OCI-LY1 (cell line): ENCODE measurements at regions not wholly inside any gene's neighbourhood (a gene's known extent, or its start where the extent isn't known, plus 50 kb on each side); places are given as distances from the start of the nearest gene placed in this dataset.

Source experiments
- H2AFZ ChIP-seq: fragments of 200-600 bp; sonication (generic), shearing (Covaris generic); 2 replicates; pipeline ENCODE4 v1.6.0; 2014; ENCODE audit warnings: antibody characterized with exemption, mild to moderate bottlenecking, low read length
- H3F3A ChIP-seq: fragments of 200-600 bp; sonication (generic), shearing (Covaris generic); 2 replicates; pipeline ENCODE4 v1.6.0; 2014; ENCODE audit warnings: mild to moderate bottlenecking, antibody characterized with exemption, low read length, moderate library complexity; ENCODE audit not compliant: insufficient read depth
- H3K27ac ChIP-seq: fragments of 200-600 bp; sonication (generic); 2 replicates; pipeline ENCODE4 v1.5.1; 2014; ENCODE audit warnings: low read length, mixed run types, mild to moderate bottlenecking, low read depth; ENCODE audit not compliant: poor library complexity, severe bottlenecking
- H3K27me3 ChIP-seq: fragments of 200-600 bp; sonication (generic); 2 replicates; pipeline ENCODE4 v1.6.0; 2014; ENCODE audit warnings: antibody characterized with exemption, mild to moderate bottlenecking, low read length, moderate library complexity; ENCODE audit not compliant: insufficient read depth
- H3K36me3 ChIP-seq: fragments of 200-600 bp; sonication (generic); 2 replicates; pipeline ENCODE4 v1.6.1; 2014; ENCODE audit warnings: mild to moderate bottlenecking, antibody characterized with exemption, low read length, moderate library complexity, mixed read lengths; ENCODE audit not compliant: insufficient read depth
- H3K4me1 ChIP-seq: fragments of 200-600 bp; sonication (generic); 2 replicates; pipeline ENCODE4 v1.5.1; 2014; ENCODE audit warnings: mild to moderate bottlenecking, low read length, moderate library complexity; ENCODE audit not compliant: insufficient read depth, severe bottlenecking
- H3K4me2 ChIP-seq: fragments of 200-600 bp; sonication (generic), shearing (Covaris generic); 2 replicates; pipeline ENCODE4 v1.6.1; 2014; ENCODE audit warnings: low read length
- H3K4me3 ChIP-seq: fragments of 200-600 bp; sonication (generic); 2 replicates; pipeline ENCODE4 v1.5.1; 2014; ENCODE audit warnings: low read length, low read depth, mild to moderate bottlenecking, mixed read lengths; ENCODE audit not compliant: poor library complexity, severe bottlenecking
- H3K79me2 ChIP-seq: fragments of 200-600 bp; shearing (Covaris generic); 2 replicates; pipeline ENCODE4 v1.6.1; 2016; ENCODE audit warnings: mixed run types, low read length, mixed read lengths; ENCODE audit not compliant: insufficient read depth
- H3K9ac ChIP-seq: fragments of 200-600 bp; sonication (generic), shearing (Covaris generic); 2 replicates; pipeline ENCODE4 v1.6.1; 2014; ENCODE audit warnings: mild to moderate bottlenecking, low read length, mixed read lengths
- H3K9me2 ChIP-seq: fragments of 200-600 bp; sonication (generic), shearing (Covaris generic); 2 replicates; pipeline ENCODE4 v1.6.1; 2014; ENCODE audit warnings: low read depth, mild to moderate bottlenecking, low read length, mixed read lengths
- H3K9me3 ChIP-seq: fragments of 200-600 bp; shearing (Covaris generic); 2 replicates; pipeline ENCODE4 v1.6.1; 2014; ENCODE audit warnings: low read length, mixed read lengths
- H4K20me1 ChIP-seq: fragments of 200-600 bp; sonication (generic), shearing (Covaris generic); 2 replicates; pipeline ENCODE4 v1.6.0; 2016; ENCODE audit warnings: mild to moderate bottlenecking, low read length; ENCODE audit not compliant: insufficient read depth
- EZH2 ChIP-seq: fragments of 200-600 bp; sonication (generic), shearing (Covaris generic); IDR thresholded peaks from 2 replicates; pipeline ENCODE4 v1.8.0; 2017; ENCODE audit warnings: borderline replicate concordance, mixed run types, mild to moderate bottlenecking, antibody characterized with exemption, low read length, moderate library complexity, mixed read lengths
- TF ChIP-seq, protein P1 (sequence below): fragments of 200-600 bp; sonication (generic), shearing (Covaris generic); IDR thresholded peaks from 2 replicates; pipeline ENCODE4 v1.5.1; 2017; ENCODE audit warnings: mild to moderate bottlenecking, antibody characterized with exemption, low read length, moderate library complexity, mixed read lengths

DNA sequence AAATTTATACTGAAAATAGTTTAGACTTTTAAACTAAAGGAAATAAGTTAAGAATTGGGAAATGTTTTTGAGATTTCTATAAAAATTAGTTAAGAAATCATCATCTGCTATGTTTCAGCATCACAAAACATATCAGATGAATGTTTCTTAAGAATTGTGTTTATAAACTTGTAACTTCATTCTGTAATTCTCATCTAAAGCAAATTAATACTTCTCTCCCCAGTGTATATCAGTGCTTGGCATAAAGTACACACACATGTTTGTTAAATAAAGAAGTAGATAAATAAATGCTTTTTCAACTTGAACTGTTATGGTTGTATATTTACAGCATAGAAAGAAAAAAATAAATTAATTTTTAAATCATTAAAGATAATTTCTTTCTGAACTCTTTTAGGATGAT lies 245.9 kb upstream of the SLITRK3 start:
- Histone ChIP-seq H3K27ac (no peak overlapping the region), H4K20me1 (no peaks in the 10 kb centered on the region), H3K36me3 (no peaks in the 10 kb centered on the region), H3K9ac (no peak overlapping the region), H3F3A (no peaks in the 10 kb centered on the region), H3K4me2 (no peak overlapping the region), H3K27me3 (no peaks in the 10 kb centered on the region), H3K9me3 (no peaks in the 10 kb centered on the region), H2AFZ (no peak overlapping the region), H3K4me3 (no peak overlapping the region), H3K9me2 (peaks cover 5% of the 10 kb centered on the region; the same call in 1 of the 2 replicates), H3K79me2 (no peaks in the 10 kb centered on the region), H3K4me1 (no peaks in the 10 kb centered on the region)
- TF ChIP-seq EZH2: no peak
- TF ChIP-seq, protein P1, sequence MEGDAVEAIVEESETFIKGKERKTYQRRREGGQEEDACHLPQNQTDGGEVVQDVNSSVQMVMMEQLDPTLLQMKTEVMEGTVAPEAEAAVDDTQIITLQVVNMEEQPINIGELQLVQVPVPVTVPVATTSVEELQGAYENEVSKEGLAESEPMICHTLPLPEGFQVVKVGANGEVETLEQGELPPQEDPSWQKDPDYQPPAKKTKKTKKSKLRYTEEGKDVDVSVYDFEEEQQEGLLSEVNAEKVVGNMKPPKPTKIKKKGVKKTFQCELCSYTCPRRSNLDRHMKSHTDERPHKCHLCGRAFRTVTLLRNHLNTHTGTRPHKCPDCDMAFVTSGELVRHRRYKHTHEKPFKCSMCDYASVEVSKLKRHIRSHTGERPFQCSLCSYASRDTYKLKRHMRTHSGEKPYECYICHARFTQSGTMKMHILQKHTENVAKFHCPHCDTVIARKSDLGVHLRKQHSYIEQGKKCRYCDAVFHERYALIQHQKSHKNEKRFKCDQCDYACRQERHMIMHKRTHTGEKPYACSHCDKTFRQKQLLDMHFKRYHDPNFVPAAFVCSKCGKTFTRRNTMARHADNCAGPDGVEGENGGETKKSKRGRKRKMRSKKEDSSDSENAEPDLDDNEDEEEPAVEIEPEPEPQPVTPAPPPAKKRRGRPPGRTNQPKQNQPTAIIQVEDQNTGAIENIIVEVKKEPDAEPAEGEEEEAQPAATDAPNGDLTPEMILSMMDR: no peak

DNA sequence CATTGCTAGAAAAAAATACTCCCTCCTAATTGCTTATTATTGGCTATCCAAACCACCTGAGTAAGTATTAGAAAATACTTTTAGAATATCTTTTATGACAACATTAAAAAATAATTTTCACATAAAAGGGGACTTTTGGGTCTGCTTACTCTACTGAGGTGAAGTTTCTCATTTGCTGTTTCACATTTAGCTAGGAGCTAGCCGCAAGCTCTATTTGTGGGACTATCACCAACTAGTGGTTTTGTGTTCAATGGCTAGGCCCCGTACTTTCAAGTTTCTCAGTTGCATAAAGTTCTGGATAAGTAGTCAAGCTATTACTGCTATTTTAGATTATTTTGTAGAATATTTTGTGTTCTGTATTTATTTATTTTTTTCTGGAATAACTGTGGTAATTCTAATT lies 244.2 kb upstream of the SLITRK3 start:
- Histone ChIP-seq H3K9me3 (no peaks in the 10 kb centered on the region), H2AFZ (no peak overlapping the region), H3K36me3 (no peaks in the 10 kb centered on the region), H3K9me2 (peaks cover 5% of the 10 kb centered on the region; the same call in 1 of the 2 replicates), H3K27ac (no peak overlapping the region), H3K79me2 (no peaks in the 10 kb centered on the region), H3K4me3 (no peak overlapping the region), H3F3A (no peaks in the 10 kb centered on the region), H3K4me1 (no peaks in the 10 kb centered on the region), H3K4me2 (no peak overlapping the region), H3K9ac (no peak overlapping the region), H4K20me1 (no peaks in the 10 kb centered on the region), H3K27me3 (no peaks in the 10 kb centered on the region)
- TF ChIP-seq, protein P1: no peak

DNA sequence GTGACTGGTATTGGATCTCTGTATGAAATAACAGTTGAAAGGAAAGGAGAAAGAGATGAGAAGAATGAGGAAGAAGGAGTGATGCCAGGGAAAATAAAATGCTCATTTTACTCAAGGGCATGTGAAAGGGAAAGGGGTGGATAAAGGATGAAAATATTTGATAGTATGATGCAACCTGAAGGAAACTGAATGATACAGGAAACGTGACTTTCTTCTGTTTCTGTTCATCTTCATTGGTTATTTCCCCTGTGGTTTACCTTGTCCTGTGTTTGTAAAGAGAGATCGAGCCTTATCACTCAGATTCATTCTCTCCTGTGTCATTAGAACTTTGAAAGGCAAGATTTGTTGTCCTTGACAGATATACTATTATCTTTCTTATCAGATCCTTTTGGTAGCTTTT lies 243.6 kb upstream of the SLITRK3 start:
- Histone ChIP-seq H3K4me3 (no peak overlapping the region), H3K36me3 (no peaks in the 10 kb centered on the region), H3K9me3 (no peaks in the 10 kb centered on the region), H2AFZ (no peak overlapping the region), H3K79me2 (no peaks in the 10 kb centered on the region), H4K20me1 (no peaks in the 10 kb centered on the region), H3K4me1 (no peaks in the 10 kb centered on the region), H3K27me3 (no peaks in the 10 kb centered on the region), H3K4me2 (no peak overlapping the region), H3K27ac (no peak overlapping the region), H3K9ac (no peak overlapping the region), H3F3A (no peaks in the 10 kb centered on the region), H3K9me2 (peaks cover 5% of the 10 kb centered on the region; the same call in 1 of the 2 replicates)
- TF ChIP-seq, protein P1: no peak
- no peak for TF ChIP-seq EZH2
